ENCODE measurements at regions not wholly inside any gene's neighbourhood (a gene's known extent, or its start where the extent isn't known, plus 50 kb on each side); places are given as distances from the start of the nearest gene placed in this dataset.

GRCh38 chr14:100664841-100665510 lies 61.7 kb upstream of the DLK1 start:
- no peak for TF ChIP-seq ARNT (IDR thresholded peaks at IDR 0.05)
- no peak for TF ChIP-seq BHLHE40 (IDR thresholded peaks at IDR 0.05; ENCODE audit: borderline replicate concordance)
- TF ChIP-seq TARDBP (IDR thresholded peaks at IDR 0.05) = no peak
- TF ChIP-seq NFRKB (IDR thresholded peaks at IDR 0.05) = no peak
- TF ChIP-seq FOXK2 (IDR thresholded peaks at IDR 0.05) = no peak
- TF ChIP-seq L3MBTL2 (conservative IDR thresholded peaks at IDR 0.05) = no peak
- TF ChIP-seq, protein P1, sequence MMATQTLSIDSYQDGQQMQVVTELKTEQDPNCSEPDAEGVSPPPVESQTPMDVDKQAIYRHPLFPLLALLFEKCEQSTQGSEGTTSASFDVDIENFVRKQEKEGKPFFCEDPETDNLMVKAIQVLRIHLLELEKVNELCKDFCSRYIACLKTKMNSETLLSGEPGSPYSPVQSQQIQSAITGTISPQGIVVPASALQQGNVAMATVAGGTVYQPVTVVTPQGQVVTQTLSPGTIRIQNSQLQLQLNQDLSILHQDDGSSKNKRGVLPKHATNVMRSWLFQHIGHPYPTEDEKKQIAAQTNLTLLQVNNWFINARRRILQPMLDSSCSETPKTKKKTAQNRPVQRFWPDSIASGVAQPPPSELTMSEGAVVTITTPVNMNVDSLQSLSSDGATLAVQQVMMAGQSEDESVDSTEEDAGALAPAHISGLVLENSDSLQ (IDR thresholded peaks at IDR 0.05) = no peak
- TF ChIP-seq SUZ12 (IDR thresholded peaks at IDR 0.05) = no peak
- TF ChIP-seq SP1 (IDR thresholded peaks at IDR 0.05) = no peak
- no peak for TF ChIP-seq FOXA1 (IDR thresholded peaks at IDR 0.05)
- no peak for TF ChIP-seq CTBP1 (IDR thresholded peaks at IDR 0.05; ENCODE audit: borderline replicate concordance)
- TF ChIP-seq HDGF (IDR thresholded peaks at IDR 0.05; ENCODE audit: borderline replicate concordance) = no peak
- TF ChIP-seq ELF4 (IDR thresholded peaks at IDR 0.05) = no peak
